ENCODE measurements at regions not wholly inside any gene's neighbourhood (a gene's known extent, or its start where the extent isn't known, plus 50 kb on each side); places are given as distances from the start of the nearest gene placed in this dataset.
"Not testable (repeated sequence)": the region's sequence is repeated elsewhere in the genome, so short reads cannot be mapped to it uniquely, and the experiment has no call there.

GRCh38 chr16:51553910-51554309 lies 402.8 kb upstream of the SALL1 start:
- no peak for DNase-seq (ENCODE audit: low read depth in 1 of 2, low spot score in 1 of 2)

- no peak for DNase-seq (ENCODE audit: low read depth in 1 of 2, low spot score in 1 of 2)
Measured at GRCh38 chr16:51553314-51553713, 402.2 kb upstream of the SALL1 start.

GRCh38 chr16:51550800-51551347 lies 399.8 kb upstream of the SALL1 start:
- DNase-seq (ENCODE audit: low read depth in 1 of 2, low spot score in 1 of 2), result no peak

- DNase-seq (ENCODE audit: low read depth in 1 of 2, low spot score in 1 of 2), result no peak
Measured at GRCh38 chr16:51549836-51550235, 398.8 kb upstream of the SALL1 start.

- DNase-seq (ENCODE audit: low read depth in 1 of 2, low spot score in 1 of 2), result no peak
Measured at GRCh38 chr16:51545951-51546350, 394.9 kb upstream of the SALL1 start.

GRCh38 chr16:51544851-51545467 lies 393.9 kb upstream of the SALL1 start:
- no peak for DNase-seq (ENCODE audit: low read depth in 1 of 2, low spot score in 1 of 2)

- no peak for DNase-seq (ENCODE audit: low read depth in 1 of 2, low spot score in 1 of 2)
Measured at GRCh38 chr16:51543971-51544370, 392.9 kb upstream of the SALL1 start.

GRCh38 chr16:51542981-51543815 lies 392.1 kb upstream of the SALL1 start:
- DNase-seq (ENCODE audit: low read depth in 1 of 2, low spot score in 1 of 2), result no peak

GRCh38 chr16:51540259-51540658 lies 389.2 kb upstream of the SALL1 start:
- no peak for DNase-seq (ENCODE audit: low read depth in 1 of 2, low spot score in 1 of 2)

- DNase-seq (ENCODE audit: low read depth in 1 of 2, low spot score in 1 of 2), result no peak
Measured at GRCh38 chr16:51538707-51539498, 387.8 kb upstream of the SALL1 start.

- no peak for DNase-seq (ENCODE audit: low read depth in 1 of 2, low spot score in 1 of 2)
Measured at GRCh38 chr16:51535591-51535990, 384.5 kb upstream of the SALL1 start.

GRCh38 chr16:51532551-51532950 lies 381.5 kb upstream of the SALL1 start:
- no peak for DNase-seq (ENCODE audit: low read depth in 1 of 2, low spot score in 1 of 2)

- no peak for DNase-seq (ENCODE audit: low read depth in 1 of 2, low spot score in 1 of 2)
Measured at GRCh38 chr16:51531271-51531670, 380.2 kb upstream of the SALL1 start.

- DNase-seq (ENCODE audit: low read depth in 1 of 2, low spot score in 1 of 2), result no peak
Measured at GRCh38 chr16:51527349-51527748, 376.3 kb upstream of the SALL1 start.

- no peak for DNase-seq (ENCODE audit: low read depth in 1 of 2, low spot score in 1 of 2)
Measured at GRCh38 chr16:51526621-51527020, 375.6 kb upstream of the SALL1 start.

GRCh38 chr16:51524555-51525373 lies 373.7 kb upstream of the SALL1 start:
- no peak for DNase-seq (ENCODE audit: low read depth in 1 of 2, low spot score in 1 of 2)

GRCh38 chr16:51524070-51524469 lies 373.0 kb upstream of the SALL1 start:
- DNase-seq (ENCODE audit: low read depth in 1 of 2, low spot score in 1 of 2), result no peak

GRCh38 chr16:51523400-51523799 lies 372.3 kb upstream of the SALL1 start:
- no peak for DNase-seq (ENCODE audit: low read depth in 1 of 2, low spot score in 1 of 2)

GRCh38 chr16:51522902-51523301 lies 371.8 kb upstream of the SALL1 start:
- no peak for DNase-seq (ENCODE audit: low read depth in 1 of 2, low spot score in 1 of 2)

- DNase-seq (ENCODE audit: low read depth in 1 of 2, low spot score in 1 of 2), result not testable (repeated sequence)
Measured at GRCh38 chr16:51516960-51517359, 365.9 kb upstream of the SALL1 start.

GRCh38 chr16:51510416-51510815 lies 359.3 kb upstream of the SALL1 start:
- no peak for DNase-seq (ENCODE audit: low read depth in 1 of 2, low spot score in 1 of 2)

Measured in stimulated activated CD4-positive, alpha-beta T cell treated with anti-CD3 and anti-CD28 coated beads, Interleukin-15, amount 100 ng/mL, for 1 hour (primary cell).